ENCODE measurements at regions not wholly inside any gene's neighbourhood (a gene's known extent, or its start where the extent isn't known, plus 50 kb on each side); places are given as distances from the start of the nearest gene placed in this dataset.

DNA sequence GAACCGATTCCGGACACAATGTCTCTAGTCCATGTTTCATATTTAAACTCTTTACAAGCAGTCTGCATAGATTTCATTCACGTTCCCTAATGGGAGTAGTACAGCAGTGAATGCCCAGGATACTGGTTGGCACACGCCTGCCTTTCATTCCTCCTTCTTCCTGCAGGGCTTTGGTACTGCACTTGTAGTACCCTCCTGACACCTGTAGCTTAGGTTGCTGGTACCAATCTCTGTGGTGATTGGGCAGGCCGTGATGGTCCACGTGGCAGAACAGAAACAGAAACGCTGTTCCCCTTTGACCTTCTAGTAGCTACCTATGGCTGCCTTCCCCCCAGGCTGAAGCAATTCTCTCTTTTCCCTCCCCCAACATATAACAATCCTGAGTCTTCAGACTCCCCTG, 107.3 kb upstream of the MEGF10 start:
- H3K27me3 ChIP-seq (ENCODE audit: control insufficient read depth in 3 of 3, insufficient read depth in 3 of 3, low read length in 2 of 3) = no peaks in the 10 kb centered on the region
- H3K27ac ChIP-seq (ENCODE audit: low read depth in 1 of 2, low read length in 1 of 2) = no peak overlapping the region
- H3K36me3 ChIP-seq (ENCODE audit: control insufficient read depth in 4 of 4, insufficient read depth in 4 of 4, low read length in 4 of 4) = no peaks in the 10 kb centered on the region
- 90 to 96% methylated on average over 7 of the region's 7 CpGs for WGBS, 2 donors
- no peak overlapping the region for H3K4me3 ChIP-seq
- H3K9me3 ChIP-seq (ENCODE audit: control insufficient read depth in 4 of 4, insufficient read depth in 3 of 4, low read length in 3 of 4) = peaks cover 0 to 3% (median 0%) of the 10 kb centered on the region in 4 donors
- H3K9ac ChIP-seq (ENCODE audit: insufficient read depth in 1 of 2, low read length in 2 of 2) = no peak overlapping the region
- no peak for ATAC-seq (ENCODE audit: insufficient read depth, low FRiP score)
- no peaks in the 10 kb centered on the region for H3K4me1 ChIP-seq (ENCODE audit: control insufficient read depth in 5 of 5, insufficient read depth in 5 of 5, low read length in 5 of 5)
- TF ChIP-seq CTCF (IDR thresholded peaks at IDR 0.05; ENCODE audit: control extremely low read depth, extremely low read depth) = no peak
- no peak for DNase-seq

DNA sequence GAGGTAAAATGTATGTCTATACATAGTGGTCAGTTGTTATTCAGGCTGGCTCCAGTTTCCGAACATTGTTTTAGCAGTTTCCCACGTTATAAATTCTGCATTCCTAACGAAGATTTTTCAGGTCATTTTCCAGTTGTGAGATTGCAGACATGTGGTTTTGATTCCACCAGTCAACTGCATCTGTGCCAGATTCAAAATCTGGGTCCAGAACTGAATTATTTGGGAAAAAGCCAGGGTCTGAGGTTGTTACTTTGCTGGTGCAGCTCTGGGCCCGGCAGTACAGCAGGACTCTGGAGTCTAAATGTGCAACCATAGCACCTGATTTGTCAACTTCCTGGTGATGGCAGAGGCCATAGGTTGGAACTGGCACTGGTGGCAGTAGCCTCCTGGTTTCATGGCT, 105.7 kb upstream of the MEGF10 start:
- no peak for TF ChIP-seq CTCF (IDR thresholded peaks at IDR 0.05; ENCODE audit: control extremely low read depth, extremely low read depth)
- Histone ChIP-seq H3K9me3 (ENCODE audit: control insufficient read depth in 4 of 4, insufficient read depth in 3 of 4, low read length in 3 of 4) (peaks cover 0 to 3% (median 0%) of the 10 kb centered on the region in 4 donors), H3K27me3 (ENCODE audit: control insufficient read depth in 3 of 3, insufficient read depth in 3 of 3, low read length in 2 of 3) (no peaks in the 10 kb centered on the region), H3K27ac (ENCODE audit: low read depth in 1 of 2, low read length in 1 of 2) (no peak overlapping the region), H3K9ac (ENCODE audit: insufficient read depth in 1 of 2, low read length in 2 of 2) (no peak overlapping the region), H3K4me3 (no peak overlapping the region), H3K36me3 (ENCODE audit: control insufficient read depth in 4 of 4, insufficient read depth in 4 of 4, low read length in 4 of 4) (no peaks in the 10 kb centered on the region), H3K4me1 (ENCODE audit: control insufficient read depth in 5 of 5, insufficient read depth in 5 of 5, low read length in 5 of 5) (no peaks in the 10 kb centered on the region)
- DNase-seq = no peak
- ATAC-seq (ENCODE audit: insufficient read depth, low FRiP score) = no peak
- 72 to 80% methylated on average over 4 of the region's 4 CpGs for WGBS, 2 donors

DNA sequence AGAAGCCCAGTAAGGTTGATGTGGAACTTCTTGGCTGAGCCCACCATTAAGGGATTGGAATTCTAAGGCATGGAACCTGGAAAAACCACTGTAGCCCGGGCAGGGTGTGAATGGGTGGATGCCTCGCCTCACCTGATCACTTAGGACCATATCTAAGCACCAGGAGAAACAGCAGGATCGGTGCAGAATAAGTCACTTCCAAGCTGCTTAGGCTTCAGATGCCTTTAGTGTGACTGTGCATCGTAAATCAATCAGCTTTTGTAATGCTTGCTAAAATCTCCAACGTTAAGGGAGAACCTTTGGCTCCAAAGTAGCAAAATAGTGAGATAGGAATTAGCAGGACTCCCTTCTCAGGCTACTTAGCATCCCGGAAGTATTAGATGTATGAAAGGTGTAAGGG, 103.9 kb upstream of the MEGF10 start:
- Histone ChIP-seq H3K4me1 (ENCODE audit: control insufficient read depth in 5 of 5, insufficient read depth in 5 of 5, low read length in 5 of 5) (no peaks in the 10 kb centered on the region), H3K9ac (ENCODE audit: insufficient read depth in 1 of 2, low read length in 2 of 2) (no peak overlapping the region), H3K9me3 (ENCODE audit: control insufficient read depth in 4 of 4, insufficient read depth in 3 of 4, low read length in 3 of 4) (peaks cover 0 to 3% (median 0%) of the 10 kb centered on the region in 4 donors), H3K27ac (ENCODE audit: low read depth in 1 of 2, low read length in 1 of 2) (no peak overlapping the region), H3K4me3 (no peak overlapping the region), H3K36me3 (ENCODE audit: control insufficient read depth in 4 of 4, insufficient read depth in 4 of 4, low read length in 4 of 4) (no peaks in the 10 kb centered on the region), H3K27me3 (ENCODE audit: control insufficient read depth in 3 of 3, insufficient read depth in 3 of 3, low read length in 2 of 3) (no peaks in the 10 kb centered on the region)
- WGBS, 2 donors = 73 to 81% methylated on average over 6 of the region's 6 CpGs
- ATAC-seq (ENCODE audit: insufficient read depth, low FRiP score) (no peak), DNase-seq (no peak)
- TF ChIP-seq CTCF (IDR thresholded peaks at IDR 0.05; ENCODE audit: control extremely low read depth, extremely low read depth) = no peak

- H3K4me1 ChIP-seq (ENCODE audit: control insufficient read depth in 5 of 5, insufficient read depth in 5 of 5, low read length in 5 of 5) = no peaks in the 10 kb centered on the region
- no peaks in the 10 kb centered on the region for H3K36me3 ChIP-seq (ENCODE audit: control insufficient read depth in 4 of 4, insufficient read depth in 4 of 4, low read length in 4 of 4)
- H3K9me3 ChIP-seq (ENCODE audit: control insufficient read depth in 4 of 4, insufficient read depth in 3 of 4, low read length in 3 of 4) = peaks cover 0 to 3% (median 0%) of the 10 kb centered on the region in 4 donors
- TF ChIP-seq CTCF (IDR thresholded peaks at IDR 0.05; ENCODE audit: control extremely low read depth, extremely low read depth) = no peak
- no peak overlapping the region for H3K9ac ChIP-seq (ENCODE audit: insufficient read depth in 1 of 2, low read length in 2 of 2)
- ATAC-seq (ENCODE audit: insufficient read depth, low FRiP score) = no peak
- no peak overlapping the region for H3K27ac ChIP-seq (ENCODE audit: low read depth in 1 of 2, low read length in 1 of 2)
- H3K27me3 ChIP-seq (ENCODE audit: control insufficient read depth in 3 of 3, insufficient read depth in 3 of 3, low read length in 2 of 3) = no peaks in the 10 kb centered on the region
- no peak overlapping the region for H3K4me3 ChIP-seq
- DNase-seq = no peak
- WGBS, 2 donors = 85 to 92% methylated on average over 5 of the region's 5 CpGs
These were observed 102.9 kb upstream of the MEGF10 start for GRCh38 chr5:127187706-127188105.

Measured in lung (tissue), 11 donors.